ENCODE measurements at regions not wholly inside any gene's neighbourhood (a gene's known extent, or its start where the extent isn't known, plus 50 kb on each side); places are given as distances from the start of the nearest gene placed in this dataset.

DNA sequence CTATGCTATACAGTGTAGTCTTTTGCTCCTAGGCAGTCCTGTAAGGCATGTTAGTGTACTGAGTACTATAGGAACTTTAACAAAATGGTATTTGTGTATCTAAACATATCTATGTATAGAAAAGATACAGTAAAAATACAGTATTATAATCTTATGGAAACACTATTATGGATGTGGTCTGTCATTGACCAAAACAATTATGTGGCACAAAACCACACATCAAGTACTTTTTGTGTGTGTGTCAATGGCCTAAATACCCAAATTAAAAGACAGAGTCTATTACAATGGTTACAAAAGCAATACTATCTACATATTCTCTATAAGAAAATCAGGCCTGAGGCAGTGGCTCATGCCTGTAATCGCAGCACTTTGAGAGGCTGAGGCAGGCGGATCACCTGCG, 610.2 kb upstream of the NDST4 start:
- DNase-seq, result no peak

DNA sequence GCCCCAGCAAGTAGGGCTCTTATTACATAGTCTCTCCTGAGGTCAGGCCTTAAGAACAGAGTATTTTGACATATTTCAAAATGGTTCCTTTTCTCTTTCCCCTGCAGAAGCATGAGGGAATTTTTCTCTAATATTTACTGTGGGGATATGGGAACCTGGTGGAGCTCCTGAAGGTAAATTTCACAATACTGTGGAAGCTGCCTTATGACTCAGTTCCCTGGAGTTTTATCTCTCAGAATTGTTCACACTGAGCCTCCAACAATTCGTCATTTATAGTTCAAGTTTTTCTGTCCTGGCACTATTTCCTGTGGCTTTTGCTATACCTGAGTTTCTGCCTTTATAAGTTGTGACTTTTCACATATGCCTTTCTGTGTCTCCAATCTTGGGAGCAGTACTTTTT, 607.2 kb upstream of the NDST4 start:
- DNase-seq, result no peak

DNA sequence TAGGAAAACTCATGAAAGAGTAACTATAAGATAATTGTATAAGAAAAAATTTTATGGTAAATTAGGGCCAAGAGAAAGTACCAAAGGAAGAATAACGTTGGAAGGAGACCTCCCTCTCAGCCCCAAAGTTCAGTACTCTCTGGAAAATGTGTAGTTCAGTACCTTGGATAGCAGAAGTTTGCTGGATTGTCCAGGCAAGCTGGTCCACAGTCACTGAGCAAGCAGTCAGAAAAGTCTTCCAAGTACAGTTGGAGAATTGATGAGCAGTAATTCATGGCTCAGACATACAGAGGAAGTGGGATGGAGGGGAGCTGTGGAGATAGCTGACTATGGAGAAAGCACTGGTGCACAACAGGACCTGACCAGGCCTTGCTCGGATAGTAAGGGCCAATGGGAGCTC, 598.2 kb upstream of the NDST4 start:
- no peak for DNase-seq

DNA sequence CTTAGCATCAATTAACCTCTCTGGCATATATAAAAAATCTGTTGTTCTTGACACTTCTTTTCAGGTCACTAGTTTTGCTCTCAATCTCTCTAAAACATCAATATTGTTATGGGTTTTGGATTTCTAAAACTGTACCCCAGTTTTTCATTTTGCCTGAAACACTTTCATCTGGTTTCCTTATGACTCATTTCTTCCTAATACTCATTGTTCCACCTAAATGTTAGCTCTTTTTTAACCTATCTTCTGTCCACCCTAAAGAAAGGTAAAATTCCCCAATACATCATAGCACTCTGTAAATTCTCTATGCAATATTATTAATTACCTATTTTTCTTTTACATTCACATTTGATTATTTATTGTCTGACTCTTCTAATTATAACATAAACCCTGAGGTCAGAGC, 575.5 kb upstream of the NDST4 start:
- no peak for DNase-seq

DNA sequence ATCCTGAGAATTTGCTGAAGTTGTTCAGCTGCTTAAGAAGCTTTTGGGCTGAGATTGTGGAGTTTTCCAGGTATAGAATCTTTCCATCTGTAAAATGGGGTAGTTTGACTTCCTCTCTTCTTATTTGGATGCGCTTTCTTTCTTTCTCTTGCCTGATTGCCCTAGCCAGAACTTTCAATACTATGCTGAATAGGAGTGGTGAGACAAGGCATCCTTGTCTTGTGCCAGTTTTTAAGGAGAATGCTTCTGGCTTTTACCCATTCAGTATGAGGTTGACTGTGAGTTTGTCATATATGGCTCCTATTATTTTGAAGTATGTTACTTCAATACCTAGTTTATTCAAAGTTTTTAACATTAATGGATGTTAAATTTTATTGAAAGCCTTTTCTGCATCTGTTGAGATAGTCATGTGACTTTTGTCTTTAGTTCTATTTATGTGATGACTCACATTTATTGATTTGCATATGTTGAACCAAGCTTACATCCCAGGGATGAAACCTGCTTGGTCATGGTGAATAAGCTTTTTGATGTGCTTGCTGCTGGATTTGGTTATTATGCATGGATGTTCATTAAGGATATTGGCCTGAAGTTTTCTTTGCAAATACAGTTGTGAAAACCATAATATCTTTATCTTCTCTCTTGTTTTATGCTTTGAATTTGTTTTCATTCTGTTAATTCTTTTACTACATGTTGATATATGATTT, 573.8 kb upstream of the NDST4 start:
- no peak for DNase-seq

DNA sequence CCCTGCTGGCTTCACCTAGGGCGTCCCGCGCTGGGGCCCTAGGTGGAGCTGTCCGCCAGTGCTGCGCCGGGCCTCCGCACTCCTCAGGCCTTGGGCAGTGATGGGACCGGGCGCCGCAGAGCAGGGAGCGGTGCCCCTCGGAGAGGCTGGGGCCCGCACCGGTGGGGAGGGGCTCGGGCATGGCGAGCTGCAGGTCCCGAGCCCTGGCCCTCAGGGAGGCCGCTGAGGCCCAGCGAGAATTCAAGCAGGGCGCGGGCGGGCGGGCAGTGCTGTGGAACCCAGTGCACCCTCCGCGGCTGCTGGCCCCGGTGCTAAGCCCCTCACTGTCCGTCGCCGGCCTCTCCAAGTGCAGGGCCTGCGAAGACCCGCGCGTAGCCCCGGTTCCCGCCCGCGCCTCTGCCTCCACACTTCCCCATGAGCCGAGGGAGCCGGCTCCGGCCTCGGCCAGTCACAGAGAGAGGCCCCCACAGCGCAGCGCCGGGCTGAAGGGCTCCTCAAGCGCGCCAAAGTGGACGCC, 565.1 kb upstream of the NDST4 start:
- no peak for DNase-seq

DNA sequence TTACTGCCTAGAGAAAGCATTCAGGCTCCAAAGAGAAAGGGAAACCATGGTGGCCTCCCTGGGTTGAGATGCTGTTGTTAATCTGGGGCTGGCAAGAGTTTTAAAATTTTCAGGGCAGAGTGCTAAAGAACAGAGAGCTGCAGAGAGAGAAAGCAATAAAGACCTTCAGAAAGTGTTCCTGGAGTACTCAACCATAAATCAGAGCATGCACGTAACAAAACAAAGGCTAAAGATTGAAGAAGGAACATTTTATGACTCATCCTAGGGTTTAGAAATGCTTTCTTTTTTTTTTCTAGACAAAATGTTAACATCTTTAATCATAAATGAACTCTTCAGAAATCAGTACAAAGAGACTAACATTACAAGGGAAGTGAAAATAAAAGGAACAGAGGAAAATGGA, 562.3 kb upstream of the NDST4 start:
- no peak for DNase-seq

DNA sequence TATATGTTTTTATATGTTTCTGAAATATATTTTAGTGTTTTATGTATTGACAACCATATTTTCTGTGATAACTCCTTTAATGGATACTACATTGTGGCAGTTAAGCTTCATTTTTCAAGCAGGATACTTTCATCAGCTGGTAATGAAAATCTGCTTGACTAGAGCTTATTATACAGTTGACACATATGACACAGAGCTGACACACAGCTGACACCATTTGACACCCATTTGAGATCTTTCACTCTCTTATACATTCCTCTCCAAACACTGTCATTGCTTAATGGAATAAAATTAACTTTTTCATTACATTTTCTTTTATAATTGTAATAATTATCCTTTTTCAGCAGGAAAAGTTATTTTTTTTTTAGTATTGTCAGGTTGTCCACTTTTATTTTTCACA, 561.1 kb upstream of the NDST4 start:
- DNase-seq, result no peak

DNA sequence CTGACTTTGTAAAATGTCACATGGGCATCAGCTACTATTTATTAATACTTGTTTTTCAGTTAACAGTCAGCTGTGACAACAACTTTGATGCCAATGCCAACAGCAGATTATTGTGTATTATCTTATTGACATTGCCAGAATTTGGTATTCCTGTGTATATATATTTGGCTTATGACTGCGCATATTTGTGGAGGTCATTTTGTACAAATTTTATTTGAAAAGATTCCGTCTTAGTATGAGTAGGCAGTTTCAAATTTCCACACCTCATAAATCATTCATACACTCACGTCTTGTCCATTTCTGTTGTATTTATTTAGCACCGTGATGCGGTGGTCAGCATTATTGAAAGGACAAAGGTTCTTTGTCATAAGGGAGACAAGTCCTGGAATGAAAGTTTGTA, 558.2 kb upstream of the NDST4 start:
- no peak for DNase-seq

DNA sequence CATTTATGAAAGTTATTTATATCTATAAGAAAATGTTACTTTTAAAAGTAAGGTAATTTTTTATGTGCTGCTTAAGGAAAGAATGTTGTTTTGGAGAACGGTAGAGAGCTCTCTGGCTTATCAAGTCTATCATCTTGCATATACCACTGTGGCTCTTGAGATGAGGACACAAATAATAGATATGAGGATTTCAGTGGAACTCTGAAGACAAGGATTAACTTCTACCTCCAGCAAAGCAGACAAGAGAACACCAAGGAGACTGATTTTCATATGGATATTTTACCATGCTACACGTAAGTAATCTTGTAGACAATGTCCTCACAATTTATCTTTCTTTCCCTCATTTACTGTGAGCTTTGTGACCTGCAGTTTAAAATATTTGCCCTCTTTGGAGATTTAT, 557.5 kb upstream of the NDST4 start:
- DNase-seq, result no peak

DNA sequence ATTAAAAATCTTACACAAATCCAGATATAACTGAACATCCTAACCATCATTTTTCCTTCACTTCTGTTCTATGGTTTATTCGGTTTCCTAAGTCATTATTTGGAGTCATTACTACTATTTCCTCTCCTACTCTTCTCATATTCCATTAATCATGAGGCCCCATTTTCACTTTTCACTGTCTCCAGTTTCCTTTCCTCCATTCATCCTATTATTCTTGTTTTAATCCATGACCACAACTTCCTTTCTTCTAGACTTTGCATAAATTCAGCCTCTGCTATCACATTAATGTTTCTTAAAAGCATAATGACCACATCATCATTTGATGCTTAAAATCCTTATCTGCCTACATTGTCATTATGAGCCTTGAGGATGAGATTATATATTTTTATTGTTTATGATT, 555.0 kb upstream of the NDST4 start:
- no peak for DNase-seq

DNA sequence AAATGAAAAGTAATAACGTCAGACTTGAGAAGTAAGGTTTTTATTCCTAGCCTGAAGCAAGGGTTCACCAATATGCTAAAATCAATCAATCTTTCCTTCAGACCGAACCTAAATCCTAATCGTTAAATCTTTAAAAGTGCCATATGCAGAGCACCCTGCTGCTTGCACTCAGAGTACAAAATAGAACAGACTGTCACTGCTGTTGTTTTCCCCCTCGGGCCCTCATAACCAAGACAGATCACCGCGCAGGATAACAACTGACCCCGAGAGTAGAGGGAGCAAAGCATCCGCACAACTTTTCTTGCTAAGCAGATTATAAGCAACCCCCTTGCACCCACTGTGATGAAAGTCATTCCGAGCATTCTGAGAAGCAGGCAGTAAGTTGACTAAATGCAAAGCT, 550.9 kb upstream of the NDST4 start:
- no peak for DNase-seq

DNA sequence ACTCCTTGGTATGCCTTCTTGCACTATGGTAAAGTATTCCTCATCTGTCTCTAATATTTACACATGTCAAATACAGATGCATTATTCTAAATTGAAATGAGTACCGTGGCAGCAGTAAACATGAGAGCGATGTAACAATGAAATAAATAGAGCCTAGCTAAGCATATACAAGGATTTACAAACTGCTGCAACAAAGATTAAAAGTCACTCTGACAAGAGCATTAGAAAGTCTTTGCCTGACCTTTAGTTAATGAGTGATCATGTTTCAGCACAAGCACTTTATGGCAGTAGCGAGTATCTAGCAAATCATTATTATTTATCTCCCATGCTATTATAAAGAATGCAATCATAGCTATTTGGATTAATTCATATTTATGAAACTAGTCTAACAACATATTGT, 547.0 kb upstream of the NDST4 start:
- no peak for DNase-seq

DNA sequence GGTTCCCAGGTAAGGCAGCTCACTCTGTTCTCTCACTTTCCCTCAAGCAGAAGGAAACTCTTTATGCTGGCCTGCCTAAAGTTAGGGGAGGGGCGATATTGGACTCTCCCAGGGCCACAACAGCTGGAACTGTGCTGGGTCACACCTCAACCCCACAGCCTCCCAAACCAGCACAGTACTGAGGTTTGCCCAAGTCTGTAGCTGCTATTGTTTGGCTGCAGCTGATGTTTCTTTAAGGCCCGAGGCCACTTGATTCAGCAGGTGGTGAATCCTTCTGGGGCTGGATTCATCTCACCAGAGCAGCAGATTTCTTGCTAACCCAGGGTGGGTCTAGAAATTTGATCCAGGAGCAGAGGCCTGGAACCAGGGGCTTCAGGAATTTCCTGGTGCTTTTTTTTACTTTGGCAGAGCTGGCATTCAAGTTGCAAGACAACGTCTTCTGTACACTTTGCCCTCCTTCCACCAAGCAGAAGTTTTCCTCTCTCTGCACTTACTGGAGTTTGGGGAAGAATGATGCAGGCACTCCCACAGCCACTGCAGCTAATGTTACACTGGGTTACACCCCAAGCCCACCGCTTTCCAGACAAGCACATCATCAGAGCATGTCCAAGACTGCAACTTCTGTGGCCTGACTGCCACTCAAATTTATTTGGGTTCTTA, 544.7 kb upstream of the NDST4 start:
- DNase-seq, result no peak

DNA sequence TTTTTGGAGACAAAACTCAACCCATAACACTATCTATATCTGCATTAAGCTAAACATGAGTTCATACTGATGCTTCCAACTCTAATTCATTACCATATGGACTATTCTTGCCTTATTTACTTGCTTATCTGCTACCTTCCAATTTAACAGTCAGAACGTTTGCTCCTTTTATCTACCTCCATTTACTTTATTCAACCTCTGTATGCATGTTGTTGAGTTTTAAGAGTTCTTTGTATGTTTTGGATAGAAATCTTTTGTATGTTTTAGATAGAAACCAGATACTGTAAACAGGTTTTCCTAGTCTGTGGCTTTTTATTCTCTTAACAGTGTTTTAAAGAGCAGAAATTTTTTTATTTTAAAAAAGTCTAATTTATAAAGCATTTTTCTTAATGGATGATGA, 542.2 kb upstream of the NDST4 start:
- DNase-seq, result no peak

DNA sequence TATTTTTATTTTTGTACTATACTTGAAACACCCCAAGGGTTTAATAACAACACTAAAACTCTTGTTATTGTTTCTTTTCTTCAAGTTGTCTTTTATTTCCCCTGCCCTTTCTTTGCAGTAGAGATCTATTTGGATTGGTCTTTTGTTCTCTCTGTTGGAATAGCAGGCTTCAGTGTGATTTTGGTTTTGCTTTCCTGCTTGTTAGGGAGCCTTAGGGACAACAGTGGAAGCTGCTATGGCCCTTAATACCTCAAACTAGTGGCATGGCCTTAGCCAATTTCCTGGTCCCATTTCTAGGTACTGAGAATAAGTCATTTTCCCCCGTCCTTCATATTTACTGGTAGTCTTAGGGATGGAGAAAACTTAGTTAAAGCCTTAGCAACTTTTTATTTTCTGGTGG, 535.4 kb upstream of the NDST4 start:
- no peak for DNase-seq

DNA sequence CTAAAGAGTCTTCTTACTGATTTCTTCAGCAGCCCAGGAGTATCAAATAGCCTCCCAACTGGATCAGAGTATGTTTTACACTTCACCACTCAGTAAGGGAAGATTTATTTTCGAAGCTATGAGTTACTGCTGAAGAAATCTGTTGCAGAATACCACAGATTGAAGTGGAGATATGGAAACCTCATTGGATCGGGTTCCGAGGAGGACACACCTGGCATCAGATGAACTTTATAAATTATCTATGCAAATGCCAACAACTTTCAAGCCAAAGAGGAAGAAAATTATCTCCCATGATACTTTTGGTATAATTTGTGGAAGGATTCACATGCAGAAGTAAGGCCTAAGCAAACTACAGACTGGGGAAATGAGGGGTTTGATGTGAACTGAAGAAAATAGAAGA, 515.9 kb upstream of the NDST4 start:
- DNase-seq, result no peak

DNA sequence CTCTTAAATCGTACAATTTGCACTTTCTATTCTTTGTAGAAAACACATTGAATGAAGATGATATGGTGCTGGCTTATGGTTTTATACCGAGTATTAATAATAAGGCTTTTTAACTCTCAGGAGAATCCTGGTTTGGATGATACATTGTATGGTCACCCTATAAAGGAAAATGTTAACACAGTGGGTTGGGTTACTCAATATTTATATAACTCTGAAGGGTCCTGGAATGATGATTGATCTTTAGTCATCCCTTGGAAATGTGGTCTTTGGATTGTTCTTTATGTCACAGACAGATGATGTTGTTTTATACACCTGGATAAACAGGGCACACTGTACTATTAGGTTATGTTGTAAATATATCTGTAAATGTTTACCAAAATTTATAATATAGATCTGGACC, 496.2 kb upstream of the NDST4 start:
- DNase-seq, result no peak

DNA sequence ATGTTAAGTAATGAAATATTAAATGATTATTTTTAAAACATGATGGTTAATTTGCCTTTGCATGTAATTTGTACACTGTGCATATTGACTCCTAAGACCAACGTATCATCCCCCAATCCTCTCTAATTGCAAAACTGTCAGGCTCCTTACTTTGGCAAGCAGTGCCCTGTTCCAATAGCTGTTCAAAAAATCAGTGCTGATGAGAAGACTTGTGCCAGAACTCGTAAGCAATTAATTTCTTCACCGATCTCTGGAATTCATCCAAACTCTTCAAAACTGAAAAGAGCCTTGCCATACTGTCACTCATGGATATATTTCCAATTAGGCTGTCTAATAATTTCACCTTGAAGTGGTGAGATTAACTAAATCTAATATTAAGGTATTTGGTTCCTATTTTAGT, 493.9 kb upstream of the NDST4 start:
- no peak for DNase-seq

DNA sequence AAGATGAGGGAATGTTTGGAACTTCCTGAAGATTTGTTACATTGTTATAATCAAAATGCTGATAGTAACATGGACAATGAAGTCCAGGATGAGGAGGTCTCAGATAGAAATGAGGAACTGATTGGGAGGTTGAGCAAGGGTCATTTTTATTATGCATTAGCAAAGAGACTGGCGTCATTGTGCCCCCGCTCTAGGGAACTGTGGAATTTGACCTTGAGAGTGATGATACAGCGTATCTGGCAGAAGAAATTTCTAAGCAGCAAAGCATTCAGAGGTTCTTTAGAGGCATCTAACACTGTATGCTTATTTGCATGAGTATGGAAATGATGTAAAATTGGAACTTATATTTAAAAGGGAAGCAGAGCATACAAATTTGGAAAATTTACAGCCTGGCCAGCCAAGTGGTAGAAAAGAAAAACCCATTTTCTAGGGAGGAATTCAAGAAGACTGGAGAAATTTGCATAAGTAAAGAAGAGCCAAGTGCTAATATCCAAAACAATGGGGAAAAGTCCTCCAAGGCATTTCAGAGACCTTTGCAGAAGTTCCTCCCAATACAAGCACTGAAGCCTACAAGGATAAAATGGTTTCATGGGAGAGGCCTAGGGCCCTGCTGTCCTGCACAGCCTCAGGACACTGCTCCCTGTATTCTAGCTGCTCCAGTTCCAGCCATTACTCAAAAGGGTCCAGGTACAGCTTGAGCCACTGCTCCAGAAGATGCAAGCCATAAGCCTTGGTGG, 483.0 kb upstream of the NDST4 start:
- DNase-seq, result no peak

DNA sequence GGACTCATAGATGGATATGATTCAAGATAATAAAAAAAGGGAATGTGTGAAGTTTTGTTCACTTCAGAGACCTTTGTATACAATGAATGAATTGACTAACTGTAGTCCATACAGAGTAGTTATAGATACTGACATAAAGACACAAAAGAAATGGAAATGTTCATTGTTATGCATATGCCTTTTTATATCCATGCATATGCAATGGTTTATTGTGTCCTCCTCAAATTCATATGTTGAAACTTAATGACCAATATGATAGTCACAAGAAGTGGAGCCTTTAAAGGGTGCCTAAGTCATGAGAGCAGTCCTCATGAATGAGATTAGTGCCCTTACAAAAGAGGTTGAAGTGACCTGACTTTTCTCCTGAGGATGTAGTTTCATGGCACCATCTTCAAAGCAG, 467.5 kb upstream of the NDST4 start:
- DNase-seq, result no peak

DNA sequence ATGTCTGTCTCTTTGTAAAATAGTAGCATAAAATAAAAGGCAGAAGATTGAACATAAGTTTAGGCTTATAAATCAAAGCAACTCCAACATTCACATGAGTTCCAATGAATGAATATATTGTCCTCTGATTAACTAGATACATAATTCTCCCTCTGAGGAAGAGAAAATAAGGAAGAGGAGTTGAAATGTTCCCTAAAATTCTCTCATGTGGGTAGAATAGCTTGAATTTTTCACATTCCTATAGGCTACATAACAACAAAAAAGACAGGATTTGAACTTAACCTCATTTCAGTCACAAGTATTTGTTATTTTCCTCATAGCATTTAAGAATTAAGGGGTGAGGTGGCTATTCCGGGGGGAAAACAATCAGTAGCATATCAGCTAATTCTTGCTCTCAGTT, 462.4 kb upstream of the NDST4 start:
- no peak for DNase-seq

DNA sequence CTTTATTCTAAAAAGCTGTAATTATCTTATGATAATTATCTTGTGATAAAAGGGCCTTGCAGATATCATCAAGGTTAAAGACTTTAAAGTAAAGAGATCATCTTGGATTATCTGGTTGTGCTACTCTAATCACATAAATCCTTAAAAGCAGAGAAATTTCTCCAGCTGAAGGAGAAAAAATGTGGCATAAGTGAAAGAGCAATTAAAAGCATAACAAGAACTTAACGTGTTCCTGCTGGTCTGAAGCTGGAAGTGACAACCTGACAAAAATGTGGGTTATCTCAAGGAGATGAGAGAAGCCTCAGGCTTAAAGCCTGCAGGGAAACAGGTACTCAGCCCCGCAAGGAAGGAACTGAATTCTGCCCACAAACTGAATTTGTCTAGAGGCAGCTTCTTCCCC, 449.1 kb upstream of the NDST4 start:
- DNase-seq, result no peak

DNA sequence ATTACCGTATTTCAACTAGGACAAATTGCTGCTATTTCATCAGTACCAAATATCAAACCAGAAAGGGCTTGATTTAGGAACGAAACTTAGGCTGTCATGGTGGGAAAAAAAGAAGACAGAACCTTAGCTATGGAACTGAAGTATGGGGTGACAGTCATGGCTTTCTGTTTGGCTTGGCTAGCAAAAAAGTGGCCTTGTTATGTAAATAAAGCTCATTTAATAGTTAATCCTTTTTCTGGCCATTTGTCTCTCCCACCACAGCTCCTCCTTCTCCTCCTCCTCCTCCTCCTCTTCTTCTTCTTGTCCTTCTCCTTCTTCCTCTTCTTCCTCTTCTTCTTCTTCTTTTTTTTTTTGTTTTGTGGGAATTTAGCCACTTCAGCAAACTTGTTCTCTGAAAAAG, 434.7 kb upstream of the NDST4 start:
- DNase-seq, result no peak

Data from activated CD4-positive, alpha-beta T cell treated with anti-CD3 and anti-CD28 coated beads, Interleukin-2, amount 50 U/mL, for 48 hours (primary cell).